GM12891 (cell line): ENCODE measurements at regions not wholly inside any gene's neighbourhood (a gene's known extent, or its start where the extent isn't known, plus 50 kb on each side); places are given as distances from the start of the nearest gene placed in this dataset.

Source experiments
- PAX5 ChIP-seq: IDR thresholded peaks from 2 replicates; pipeline ENCODE4 v1.6.1; 2011; ENCODE audit warnings: low read length, moderate library complexity, mild to moderate bottlenecking; ENCODE audit not compliant: insufficient read depth, severe bottlenecking
- POLR2A ChIP-seq: IDR thresholded peaks from 2 replicates; pipeline ENCODE4 v1.6.1; 2011; ENCODE audit warnings: low read depth, low read length, control low read depth
- POLR2AphosphoS5 ChIP-seq: IDR thresholded peaks from 2 replicates; pipeline ENCODE4 v1.6.1; 2011; ENCODE audit warnings: low read depth, low read length, control low read depth
- SPI1 ChIP-seq: IDR thresholded peaks from 2 replicates; pipeline ENCODE4 v1.6.1; 2011; ENCODE audit warnings: low read depth, low read length, control low read depth

- TF ChIP-seq POLR2A (no peak), POLR2AphosphoS5 (no peak), PAX5 (no peak), SPI1 (no peak)
Observed at GRCh38 chr10:90174531-90174930, 473.1 kb downstream of the KIF20B start.
